GM10847 (cell line): ENCODE measurements at regions not wholly inside any gene's neighbourhood (a gene's known extent, or its start where the extent isn't known, plus 50 kb on each side); places are given as distances from the start of the nearest gene placed in this dataset.

Experiments used
- POLR2A ChIP-seq: IDR thresholded peaks from 2 replicates; pipeline ENCODE4 v1.6.1; 2011; ENCODE audit not compliant: insufficient read length; ENCODE audit errors: extremely low read depth

- no peak for TF ChIP-seq POLR2A
These were observed 68.1 kb downstream of the HTR5A start for GRCh38 chr7:155138204-155138603.

DNA sequence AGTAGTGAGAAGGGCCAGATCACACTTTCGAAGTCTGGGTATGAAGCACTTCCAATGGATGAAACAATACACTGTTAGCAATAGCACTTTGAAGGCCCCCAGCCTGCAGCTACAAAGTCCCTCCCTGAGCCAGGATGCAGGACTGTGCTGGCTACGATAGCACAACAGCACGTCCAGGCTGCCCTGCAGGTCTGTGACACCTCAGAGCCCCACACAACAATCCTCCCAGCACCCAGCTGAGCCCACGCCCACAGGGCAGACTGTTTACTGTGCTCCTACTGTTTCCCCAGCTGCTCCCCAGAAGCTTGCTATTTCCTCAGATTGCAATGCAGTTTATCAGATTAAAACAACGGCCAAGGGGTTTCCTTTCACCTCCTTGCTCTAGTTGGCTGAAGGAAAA lies 71.4 kb downstream of the HTR5A start:
- no peak for TF ChIP-seq POLR2A

- no peak for TF ChIP-seq POLR2A
These were observed 73.3 kb downstream of the HTR5A start for GRCh38 chr7:155143381-155143780.

DNA sequence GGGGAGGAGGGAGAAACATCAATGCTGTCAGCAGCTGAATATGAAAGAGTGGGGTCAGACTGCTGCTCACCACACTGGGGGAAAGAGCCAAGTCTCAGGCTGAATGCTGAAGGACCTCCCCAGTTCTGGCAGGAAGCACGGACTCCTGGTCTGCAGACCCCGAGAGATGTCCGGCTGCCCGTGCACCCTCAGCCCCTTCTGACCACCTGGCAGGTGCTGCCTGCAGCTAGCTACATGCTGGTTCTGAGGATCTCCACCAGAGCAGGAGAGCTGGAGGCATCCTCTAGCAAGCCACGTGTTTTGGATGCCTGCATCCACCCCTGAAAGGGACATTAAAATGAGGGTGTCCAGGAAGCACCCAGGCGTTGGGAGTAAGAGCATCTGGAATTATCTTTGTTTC lies 74.2 kb downstream of the HTR5A start:
- TF ChIP-seq POLR2A, result no peak

- no peak for TF ChIP-seq POLR2A
These were observed 75.5 kb downstream of the HTR5A start for GRCh38 chr7:155145477-155146255.

- no peak for TF ChIP-seq POLR2A
These were observed 77.0 kb downstream of the HTR5A start for GRCh38 chr7:155147172-155147571.

GRCh38 chr7:155147624-155148023 lies 77.5 kb downstream of the HTR5A start:
- no peak for TF ChIP-seq POLR2A

DNA sequence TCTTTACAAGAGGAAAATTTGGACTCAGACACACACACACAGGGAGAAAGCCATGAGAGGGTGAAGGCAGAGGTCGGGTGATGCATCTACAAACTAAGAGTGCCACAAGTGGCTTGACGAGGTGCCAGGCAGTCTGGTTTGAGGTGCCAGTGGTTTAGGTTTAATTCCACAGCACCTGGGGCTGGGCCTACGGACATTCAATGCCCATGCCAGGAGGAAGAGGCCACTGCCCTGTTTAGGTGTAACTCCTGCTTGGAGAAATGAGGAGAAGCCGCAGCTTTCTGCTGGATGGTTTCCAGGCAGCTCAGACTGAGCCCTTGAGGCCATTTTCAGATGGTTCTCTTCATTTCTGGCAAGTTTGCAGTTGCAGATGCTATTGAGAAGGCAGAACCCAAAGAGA lies 83.6 kb downstream of the HTR5A start:
- TF ChIP-seq POLR2A, result no peak

DNA sequence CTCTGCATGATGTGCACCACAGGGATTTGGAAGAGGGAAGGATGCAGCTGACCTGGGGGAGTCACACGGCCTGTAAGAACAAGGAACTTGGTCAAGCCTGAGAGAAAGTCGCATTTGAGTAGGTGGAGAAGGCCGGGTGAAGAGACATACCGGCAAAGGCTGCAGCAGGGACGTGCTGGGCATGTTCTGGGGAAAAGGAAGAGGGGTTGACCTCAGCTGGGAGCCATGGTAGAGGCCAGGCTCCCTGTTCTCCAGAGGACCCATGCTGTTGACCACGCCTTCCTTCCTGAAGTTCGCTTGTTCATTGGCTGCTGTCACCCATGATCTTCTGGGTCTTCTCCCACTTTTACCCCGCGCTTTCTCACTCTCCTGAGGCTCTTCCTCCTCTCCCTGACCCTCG lies 84.5 kb downstream of the HTR5A start:
- no peak for TF ChIP-seq POLR2A

DNA sequence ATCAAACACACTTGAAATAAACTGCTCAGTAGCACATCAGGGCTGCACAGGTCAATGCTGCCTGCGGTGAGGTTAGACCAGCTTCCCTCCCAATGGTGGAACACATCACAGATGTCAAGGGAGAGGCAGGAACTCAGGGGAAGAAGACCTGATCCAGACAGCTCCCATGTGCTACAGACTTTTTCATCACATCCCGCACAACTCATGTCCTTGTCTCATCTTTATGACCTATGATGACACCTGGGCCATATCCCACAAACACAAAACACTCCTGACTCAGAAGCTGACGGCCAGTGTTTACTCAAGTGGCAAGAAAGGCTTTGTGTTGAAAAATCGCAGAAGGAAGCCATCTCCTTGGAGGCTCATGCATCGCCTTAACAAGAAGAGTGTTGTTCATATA lies 91.6 kb downstream of the HTR5A start:
- no peak for TF ChIP-seq POLR2A

GRCh38 chr7:155162422-155162821 lies 92.3 kb downstream of the HTR5A start:
- no peak for TF ChIP-seq POLR2A

DNA sequence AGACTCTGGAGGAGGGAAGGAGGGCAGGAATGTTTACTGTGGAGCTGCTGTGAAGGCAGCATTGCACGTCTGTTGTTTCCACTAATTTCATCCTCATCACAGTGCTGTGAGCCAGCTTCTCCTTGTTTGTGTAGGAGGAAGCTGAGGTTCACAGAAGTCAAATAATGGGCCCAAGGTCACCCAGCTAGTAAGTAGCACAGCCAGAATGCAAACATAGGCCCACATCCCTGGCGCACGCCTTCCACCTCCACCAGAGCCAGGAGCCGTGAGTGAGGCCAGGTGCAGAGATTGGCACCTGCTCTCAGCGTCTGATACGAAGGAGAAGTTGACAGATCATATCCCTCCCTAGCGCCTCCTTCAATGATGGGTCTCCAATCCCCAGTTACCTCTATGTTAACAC lies 93.6 kb downstream of the HTR5A start:
- no peak for TF ChIP-seq POLR2A

GRCh38 chr7:155164316-155164715 lies 94.2 kb downstream of the HTR5A start:
- no peak for TF ChIP-seq POLR2A

DNA sequence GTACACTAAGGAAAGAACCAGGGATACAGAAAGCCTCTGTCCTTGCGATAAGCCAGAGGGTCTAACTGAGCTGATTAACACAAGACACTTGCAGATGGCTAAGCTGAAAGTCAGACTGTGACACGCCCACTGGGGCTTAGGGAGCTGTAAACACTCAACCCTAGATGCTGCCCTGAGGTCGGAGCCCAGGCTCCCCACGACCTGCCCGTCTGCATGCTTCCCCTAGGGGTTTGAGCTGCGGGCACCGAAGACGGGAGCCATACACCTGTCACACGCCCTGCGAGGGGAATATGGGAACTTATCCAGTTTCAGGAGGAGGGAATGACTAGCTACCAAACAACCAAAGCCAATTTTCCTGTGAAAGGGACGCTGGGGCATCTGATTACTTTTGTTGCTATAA lies 96.0 kb downstream of the HTR5A start:
- TF ChIP-seq POLR2A, result no peak

GRCh38 chr7:155166673-155167370 lies 96.7 kb downstream of the HTR5A start:
- no peak for TF ChIP-seq POLR2A

DNA sequence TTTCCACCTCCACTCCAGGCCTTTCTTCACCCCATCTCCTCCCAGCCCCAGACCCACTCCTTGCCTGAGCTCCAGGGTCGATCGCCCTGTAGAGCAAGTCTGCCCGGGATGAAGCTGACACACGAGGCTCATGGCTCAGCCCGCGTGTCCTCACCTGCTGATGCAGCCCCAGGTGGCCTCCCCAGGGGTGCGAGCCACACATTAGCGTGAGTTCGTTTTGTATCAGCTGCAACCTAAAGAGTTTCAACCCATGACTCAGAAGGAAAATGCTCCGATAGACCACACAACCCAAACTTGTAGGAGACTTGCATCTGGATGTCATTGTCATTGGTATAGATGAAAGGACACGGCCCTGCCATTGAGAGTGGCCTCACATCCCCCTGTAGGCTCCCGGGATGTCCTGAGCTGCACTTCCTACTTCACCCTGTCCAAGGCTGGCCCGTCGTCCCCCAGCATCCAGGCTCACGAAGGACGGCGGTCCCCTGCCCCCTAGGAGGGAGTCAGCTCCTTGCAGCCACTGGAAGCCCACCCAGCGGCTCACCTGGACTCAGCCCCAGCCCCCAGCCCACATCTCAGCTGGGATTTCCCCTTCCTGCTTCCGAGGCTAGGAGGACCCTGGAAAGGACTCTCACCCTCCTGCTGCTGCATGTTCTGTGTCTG lies 97.7 kb downstream of the HTR5A start:
- TF ChIP-seq POLR2A, result no peak
